AG08396 (cell line): ENCODE measurements at regions not wholly inside any gene's neighbourhood (a gene's known extent, or its start where the extent isn't known, plus 50 kb on each side); places are given as distances from the start of the nearest gene placed in this dataset.
"Not testable (repeated sequence)": the region's sequence is repeated elsewhere in the genome, so short reads cannot be mapped to it uniquely, and the experiment has no call there.

Experiments
- DNase-seq: peaks from one replicate; pipeline ENCODE4 v3.0.0; 2012; ENCODE audit warnings: low spot score, mixed read lengths

GRCh38 chr5:135179308-135179980, 145.4 kb upstream of the PITX1 start:
- DNase-seq = no peak

DNA sequence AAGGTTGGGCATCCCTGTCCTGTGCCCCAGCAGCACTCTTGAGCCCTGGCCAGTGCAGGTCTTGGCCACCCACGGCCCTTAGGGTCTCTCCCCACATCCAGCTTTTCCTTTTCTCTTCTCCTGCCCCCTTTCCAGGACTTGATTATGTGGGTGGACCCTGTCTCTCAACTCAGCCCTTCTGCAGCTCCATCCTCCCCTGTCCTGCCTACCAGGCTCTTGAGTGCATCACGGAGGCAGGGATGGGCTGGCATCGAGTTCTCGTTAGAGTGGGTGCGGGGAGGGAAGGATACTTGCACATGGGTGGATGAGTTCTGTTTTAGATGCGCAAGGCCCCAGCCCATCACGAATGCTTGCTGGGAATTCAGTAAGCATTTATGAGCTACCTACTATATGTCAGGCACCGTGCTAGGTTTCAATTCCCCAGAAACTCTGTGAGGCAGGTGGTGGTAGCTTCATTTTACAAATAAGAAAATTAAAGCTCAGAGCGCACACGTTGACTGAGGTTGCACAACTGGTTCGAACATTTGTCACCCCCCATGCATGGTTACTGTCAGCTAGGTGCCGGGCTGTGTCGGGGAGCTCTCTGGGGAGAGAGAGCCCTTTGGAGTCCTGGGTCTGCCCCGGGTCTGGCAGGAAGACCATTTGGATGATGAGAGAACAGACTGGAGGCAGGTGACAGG, 144.6 kb upstream of the PITX1 start:
- DNase-seq = no peak

DNA sequence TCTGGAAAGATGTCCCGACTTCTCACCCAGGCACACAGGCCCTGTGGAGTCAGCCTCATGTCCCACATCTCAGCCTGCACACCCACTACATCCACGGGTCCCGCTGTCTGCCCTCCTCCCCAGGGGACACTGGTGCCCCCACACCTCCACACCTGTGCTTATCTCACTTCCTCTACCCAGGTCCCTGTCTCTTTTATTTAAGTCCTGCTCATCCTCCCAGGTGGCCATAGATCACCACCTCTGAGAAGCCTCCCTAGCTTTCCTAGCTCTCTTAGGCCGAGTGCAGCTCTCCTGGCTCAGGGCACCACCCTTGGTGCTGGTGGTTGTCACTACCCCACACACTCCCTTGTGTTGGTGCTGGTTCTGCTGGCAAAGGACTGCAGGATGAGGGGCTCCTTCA, 143.6 kb upstream of the PITX1 start:
- no peak for DNase-seq

DNA sequence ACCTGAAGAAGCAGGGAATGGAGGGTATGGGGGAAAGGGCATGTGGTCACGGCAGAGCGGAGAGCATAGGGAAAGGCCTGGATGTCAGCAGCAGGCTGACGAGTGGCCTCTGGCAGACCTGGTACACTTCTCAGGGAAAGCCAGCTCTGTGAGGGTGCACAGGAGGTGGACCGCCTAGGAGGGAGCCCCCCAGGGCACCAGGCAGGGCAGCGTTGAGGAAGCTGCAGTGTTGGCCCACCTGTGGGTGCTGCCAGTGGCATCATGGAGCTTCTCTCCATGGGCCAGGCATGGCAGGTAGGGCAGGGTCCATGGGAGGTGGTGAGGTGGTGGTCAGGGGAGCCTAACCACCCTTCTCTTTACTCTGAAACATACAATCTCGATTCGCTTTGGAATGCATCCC, 143.0 kb upstream of the PITX1 start:
- DNase-seq = no peak

GRCh38 chr5:135174315-135175096, 140.5 kb upstream of the PITX1 start:
- no peak for DNase-seq

DNA sequence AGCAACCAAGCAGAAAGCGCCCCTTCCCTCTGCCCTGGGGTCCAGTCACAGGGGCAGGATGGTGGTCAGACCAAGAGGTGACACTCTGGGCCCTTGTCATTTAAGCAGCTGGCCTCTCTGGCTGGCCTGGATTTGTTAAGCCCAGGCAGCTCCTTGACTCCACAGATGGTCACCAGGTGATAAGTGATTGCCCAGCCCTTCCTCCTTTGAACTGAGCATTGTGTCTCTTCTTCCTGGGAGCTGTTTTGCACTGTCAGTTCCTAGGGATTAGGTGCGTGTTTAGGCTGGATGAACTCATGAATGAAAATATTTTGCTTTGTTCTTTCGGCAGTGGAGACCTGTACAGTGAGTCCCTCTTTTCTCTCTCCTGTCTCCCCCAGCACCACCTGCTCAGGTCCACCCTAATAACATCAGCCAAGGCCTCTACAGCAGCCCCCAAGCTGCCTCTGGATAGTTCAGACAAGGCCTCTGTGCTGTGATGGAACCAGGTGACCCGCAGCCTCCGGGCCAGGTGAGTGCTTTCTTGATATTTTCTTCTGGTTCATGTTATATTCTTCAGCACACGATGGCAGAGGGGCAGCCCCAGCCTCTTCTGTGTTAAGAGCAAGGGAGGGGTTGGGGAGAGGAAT, 139.7 kb upstream of the PITX1 start:
- no peak for DNase-seq

GRCh38 chr5:135172718-135173117, 138.7 kb upstream of the PITX1 start:
- DNase-seq = no peak

DNA sequence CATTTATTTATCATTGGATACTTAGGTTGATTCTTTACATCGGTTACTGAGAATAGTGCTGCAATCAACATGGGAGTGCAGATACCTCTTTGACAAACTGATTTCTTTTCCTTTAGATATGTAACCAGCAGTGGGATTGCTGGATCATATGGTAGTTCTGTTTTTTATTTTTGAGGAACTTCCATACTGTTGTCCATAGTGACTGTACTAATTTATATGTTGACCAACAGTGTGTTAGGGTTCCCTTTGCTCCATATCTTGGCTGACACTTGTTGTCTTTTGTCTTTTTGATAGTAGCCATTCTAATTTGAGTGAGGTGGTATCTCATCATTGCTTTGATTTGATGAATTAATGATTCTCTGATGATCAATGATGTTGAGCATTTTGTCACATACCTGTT, 137.3 kb upstream of the PITX1 start:
- DNase-seq = no peak

DNA sequence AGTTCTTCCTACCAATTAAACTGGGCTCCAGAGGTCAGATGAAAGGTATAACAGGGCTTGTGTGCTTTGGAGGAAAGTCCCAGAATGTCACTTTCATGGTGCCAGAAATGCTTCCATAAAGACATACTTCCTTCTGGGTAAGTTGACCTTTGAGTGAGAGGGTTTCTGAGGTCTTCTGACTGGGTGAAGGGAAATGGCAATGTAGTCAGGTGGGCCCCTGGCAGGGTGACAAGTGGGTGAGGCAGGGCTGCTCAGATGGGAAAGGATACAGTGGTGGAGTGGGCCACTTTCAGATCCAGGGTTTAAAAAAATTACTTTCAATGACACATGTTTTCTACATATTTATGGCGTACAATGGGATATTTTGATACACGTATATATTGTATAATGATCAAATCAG, 136.5 kb upstream of the PITX1 start:
- no peak for DNase-seq

- DNase-seq = no peak
Measured at GRCh38 chr5:135169753-135170152, 135.7 kb upstream of the PITX1 start.

DNA sequence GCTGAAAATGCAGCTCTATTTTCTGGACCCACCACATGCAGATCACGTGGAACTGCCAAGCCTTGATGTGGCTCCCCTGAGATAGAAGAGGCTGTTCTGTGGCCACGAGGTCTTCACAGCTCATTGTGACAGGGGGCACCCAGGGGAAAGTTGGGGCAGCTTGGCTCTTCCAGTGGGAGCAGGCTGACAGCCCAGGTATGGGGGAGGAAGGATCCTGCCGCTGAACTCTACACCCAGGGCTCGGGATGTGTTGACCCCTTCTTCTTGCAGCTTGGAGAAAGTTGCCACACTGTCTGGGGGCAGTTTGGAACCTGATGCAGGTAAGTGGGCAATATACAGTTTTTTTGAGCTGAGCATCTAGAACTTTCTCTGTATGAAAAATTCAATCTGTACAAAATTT, 133.6 kb upstream of the PITX1 start:
- no peak for DNase-seq

- not testable (repeated sequence) for DNase-seq
Measured at GRCh38 chr5:135164873-135165614, 131.0 kb upstream of the PITX1 start.

DNA sequence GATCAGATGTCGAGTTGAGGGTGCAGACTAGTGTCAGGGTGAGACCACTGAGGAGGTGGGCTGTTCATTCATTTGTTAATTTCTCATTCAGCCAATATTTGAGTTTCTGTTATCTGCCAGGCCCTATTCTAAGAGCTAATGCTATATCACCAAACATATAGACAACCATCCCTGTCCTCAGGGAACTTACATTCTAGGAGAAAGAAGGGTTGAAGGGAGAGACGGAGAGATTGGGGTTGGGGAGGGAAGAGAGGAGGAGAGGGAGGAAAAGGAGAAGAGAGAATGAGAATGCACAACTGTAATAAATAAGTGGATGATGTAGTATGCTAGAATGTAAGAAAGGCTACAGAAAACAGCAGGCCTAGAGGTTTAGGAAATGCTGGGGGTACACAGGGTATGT, 129.9 kb upstream of the PITX1 start:
- no peak for DNase-seq

- DNase-seq = no peak
Measured at GRCh38 chr5:135163391-135163790, 129.4 kb upstream of the PITX1 start.

GRCh38 chr5:135162661-135163265, 128.7 kb upstream of the PITX1 start:
- DNase-seq = no peak

DNA sequence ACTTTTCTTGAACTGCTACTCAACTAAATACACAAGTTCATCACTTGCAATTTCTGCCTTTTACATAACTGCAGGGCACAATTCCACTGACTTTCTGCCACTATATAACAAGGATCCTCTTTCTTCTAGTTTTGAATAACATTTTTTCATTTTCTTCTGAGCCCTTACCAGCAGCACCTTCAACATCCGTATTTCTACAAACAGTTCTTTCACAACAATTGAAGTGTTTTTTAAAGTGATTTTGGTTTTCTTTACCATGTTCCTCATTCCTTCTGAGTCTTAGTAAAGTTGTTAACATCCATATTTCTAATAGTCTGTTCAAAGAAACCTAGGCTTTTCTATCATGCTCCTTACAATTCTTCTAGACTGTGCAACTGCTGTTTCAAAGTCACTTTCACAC, 127.2 kb upstream of the PITX1 start:
- no peak for DNase-seq

GRCh38 chr5:135160036-135160675, 126.1 kb upstream of the PITX1 start:
- no peak for DNase-seq

GRCh38 chr5:135159626-135160025, 125.6 kb upstream of the PITX1 start:
- no peak for DNase-seq

DNA sequence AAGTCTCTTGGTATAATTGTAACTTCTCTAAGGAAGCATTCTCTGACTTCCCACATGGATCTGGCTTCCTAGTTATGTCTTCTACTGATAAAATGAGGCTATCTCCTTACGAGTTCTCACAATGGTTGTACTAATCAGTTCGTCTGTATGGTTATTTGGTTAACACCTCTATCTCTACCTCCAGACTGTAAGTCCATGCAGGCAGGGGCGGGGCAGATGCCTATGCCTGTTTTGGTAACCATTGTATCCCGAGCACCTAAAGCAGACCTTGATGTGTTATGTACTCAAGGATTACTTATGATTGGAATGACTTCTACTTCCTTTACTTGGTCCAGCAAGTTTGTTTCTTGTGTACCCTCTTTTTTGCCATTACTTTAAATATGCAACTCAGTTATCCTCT, 125.0 kb upstream of the PITX1 start:
- DNase-seq = no peak

GRCh38 chr5:135158314-135158697, 124.3 kb upstream of the PITX1 start:
- no peak for DNase-seq
